Mesothelial cell of epicardium (in vitro differentiated cells): ENCODE measurements at regions not wholly inside any gene's neighbourhood (a gene's known extent, or its start where the extent isn't known, plus 50 kb on each side); places are given as distances from the start of the nearest gene placed in this dataset.

ENCODE experiments used
- DNase-seq, 2 experiments: peaks; one replicate each; pipeline ENCODE4 v3.0.0; 2021; ENCODE audit warnings: low spot score in 2 of 2; ENCODE audit not compliant: unreplicated experiment in 2 of 2
- H3K27ac Mint-ChIP-seq: 2 replicates; pipeline ENCODE4 v1.8.0; 2021; ENCODE audit warnings: mixed read lengths
- H3K27me3 Mint-ChIP-seq: 2 replicates; pipeline ENCODE4 v1.8.0; 2021; ENCODE audit warnings: low read depth, mixed read lengths
- H3K36me3 Mint-ChIP-seq: 2 replicates; pipeline ENCODE4 v1.8.0; 2021; ENCODE audit warnings: mixed read lengths
- H3K4me1 Mint-ChIP-seq: 2 replicates; pipeline ENCODE4 v1.8.0; 2021; ENCODE audit warnings: mixed read lengths
- H3K4me3 Mint-ChIP-seq: 2 replicates; pipeline ENCODE4 v1.8.0; 2021; ENCODE audit warnings: mild to moderate bottlenecking, moderate library complexity, mixed read lengths
- H3K9me3 Mint-ChIP-seq: 2 replicates; pipeline ENCODE4 v1.8.0; 2021; ENCODE audit warnings: mixed read lengths
- TF ChIP-seq, protein P1 (sequence below): fragments of 200-600 bp; sonication (generic); IDR thresholded peaks from one replicate; pipeline ENCODE4 v1.5.0; 2021; ENCODE audit warnings: antibody characterized with exemption; ENCODE audit not compliant: unreplicated experiment

GRCh38 chr15:72855791-72856190 lies 72.2 kb upstream of the ADPGK start:
- Mint-ChIP-seq H3K27me3 (peaks cover 17% of the 10 kb centered on the region), H3K4me1 (no peaks in the 10 kb centered on the region), H3K4me3 (no peak overlapping the region), H3K9me3 (no peaks in the 10 kb centered on the region), H3K27ac (no peak overlapping the region), H3K36me3 (no peaks in the 10 kb centered on the region)
- TF ChIP-seq, protein P1, sequence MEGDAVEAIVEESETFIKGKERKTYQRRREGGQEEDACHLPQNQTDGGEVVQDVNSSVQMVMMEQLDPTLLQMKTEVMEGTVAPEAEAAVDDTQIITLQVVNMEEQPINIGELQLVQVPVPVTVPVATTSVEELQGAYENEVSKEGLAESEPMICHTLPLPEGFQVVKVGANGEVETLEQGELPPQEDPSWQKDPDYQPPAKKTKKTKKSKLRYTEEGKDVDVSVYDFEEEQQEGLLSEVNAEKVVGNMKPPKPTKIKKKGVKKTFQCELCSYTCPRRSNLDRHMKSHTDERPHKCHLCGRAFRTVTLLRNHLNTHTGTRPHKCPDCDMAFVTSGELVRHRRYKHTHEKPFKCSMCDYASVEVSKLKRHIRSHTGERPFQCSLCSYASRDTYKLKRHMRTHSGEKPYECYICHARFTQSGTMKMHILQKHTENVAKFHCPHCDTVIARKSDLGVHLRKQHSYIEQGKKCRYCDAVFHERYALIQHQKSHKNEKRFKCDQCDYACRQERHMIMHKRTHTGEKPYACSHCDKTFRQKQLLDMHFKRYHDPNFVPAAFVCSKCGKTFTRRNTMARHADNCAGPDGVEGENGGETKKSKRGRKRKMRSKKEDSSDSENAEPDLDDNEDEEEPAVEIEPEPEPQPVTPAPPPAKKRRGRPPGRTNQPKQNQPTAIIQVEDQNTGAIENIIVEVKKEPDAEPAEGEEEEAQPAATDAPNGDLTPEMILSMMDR, result no peak
- no peak for DNase-seq

GRCh38 chr15:72852273-72852672 lies 68.7 kb upstream of the ADPGK start:
- no peaks in the 10 kb centered on the region for H3K9me3 Mint-ChIP-seq
- no peaks in the 10 kb centered on the region for H3K36me3 Mint-ChIP-seq
- H3K4me3 Mint-ChIP-seq, result no peak overlapping the region
- no peak overlapping the region for H3K27ac Mint-ChIP-seq
- DNase-seq, result no peak
- TF ChIP-seq, protein P1, result no peak
- peaks cover 29% of the 10 kb centered on the region for H3K27me3 Mint-ChIP-seq
- no peaks in the 10 kb centered on the region for H3K4me1 Mint-ChIP-seq

GRCh38 chr15:72851586-72851985 lies 68.0 kb upstream of the ADPGK start:
- no peak for DNase-seq
- H3K27ac Mint-ChIP-seq, result no peak overlapping the region
- no peak overlapping the region for H3K4me3 Mint-ChIP-seq
- H3K9me3 Mint-ChIP-seq, result no peaks in the 10 kb centered on the region
- no peaks in the 10 kb centered on the region for H3K36me3 Mint-ChIP-seq
- no peaks in the 10 kb centered on the region for H3K4me1 Mint-ChIP-seq
- H3K27me3 Mint-ChIP-seq, result peaks cover 29% of the 10 kb centered on the region
- TF ChIP-seq, protein P1, result no peak

GRCh38 chr15:72850833-72851232 lies 67.3 kb upstream of the ADPGK start:
- Mint-ChIP-seq H3K27ac (no peak overlapping the region), H3K9me3 (no peaks in the 10 kb centered on the region), H3K4me3 (no peak overlapping the region), H3K27me3 (peaks cover 27% of the 10 kb centered on the region), H3K36me3 (no peaks in the 10 kb centered on the region), H3K4me1 (no peaks in the 10 kb centered on the region)
- TF ChIP-seq, protein P1, result no peak
- no peak for DNase-seq

GRCh38 chr15:72847806-72848205 lies 64.2 kb upstream of the ADPGK start:
- Mint-ChIP-seq H3K36me3 (no peaks in the 10 kb centered on the region), H3K4me3 (no peak overlapping the region), H3K27me3 (peaks cover 27% of the 10 kb centered on the region), H3K27ac (no peak overlapping the region), H3K9me3 (peaks cover 6% of the 10 kb centered on the region), H3K4me1 (no peaks in the 10 kb centered on the region)
- DNase-seq, result no peak
- TF ChIP-seq, protein P1, result no peak

DNA sequence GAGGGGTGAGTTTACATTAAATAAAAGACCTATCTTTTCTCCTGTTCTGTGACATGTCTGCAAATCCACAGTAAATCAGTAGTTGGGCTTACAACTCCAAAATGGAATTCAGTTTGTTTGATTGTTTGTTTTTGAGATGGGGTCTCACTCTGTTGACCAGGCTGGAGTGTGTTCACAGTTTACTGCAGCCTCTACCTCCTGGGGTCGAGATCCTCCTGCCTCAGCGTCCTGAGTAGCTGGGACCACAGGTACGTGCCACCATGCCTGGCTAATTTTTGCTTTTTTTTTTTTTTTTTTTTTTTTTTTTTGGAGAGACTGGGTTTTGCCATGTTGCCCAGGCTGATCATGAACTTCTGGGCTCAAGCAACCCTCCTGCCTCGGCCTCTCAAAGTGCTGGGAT lies 63.5 kb upstream of the ADPGK start:
- H3K9me3 Mint-ChIP-seq, result peaks cover 6% of the 10 kb centered on the region
- TF ChIP-seq, protein P1, result no peak
- peaks cover 26% of the 10 kb centered on the region for H3K27me3 Mint-ChIP-seq
- no peak overlapping the region for H3K4me3 Mint-ChIP-seq
- DNase-seq, result no peak
- H3K27ac Mint-ChIP-seq, result no peak overlapping the region
- no peaks in the 10 kb centered on the region for H3K36me3 Mint-ChIP-seq
- no peaks in the 10 kb centered on the region for H3K4me1 Mint-ChIP-seq
